Fibroblast of mammary gland (primary cell): ENCODE measurements at regions not wholly inside any gene's neighbourhood (a gene's known extent, or its start where the extent isn't known, plus 50 kb on each side); places are given as distances from the start of the nearest gene placed in this dataset.

ENCODE experiments used
- DNase-seq: peaks from one replicate; pipeline ENCODE4 v3.0.0-alpha.2; 2010; ENCODE audit warnings: low read depth
- H3K4me3 ChIP-seq: 2 replicates; pipeline ENCODE4 v1.5.1; 2011; ENCODE audit warnings: low read depth, mild to moderate bottlenecking, low read length, moderate library complexity; ENCODE audit not compliant: control insufficient read depth
- TF ChIP-seq, protein P1 (sequence below): conservative IDR thresholded peaks from 2 replicates; pipeline ENCODE4 v1.5.1; 2011; ENCODE audit warnings: low read depth, low read length, inconsistent platforms; ENCODE audit not compliant: control insufficient read depth, insufficient read depth

DNA sequence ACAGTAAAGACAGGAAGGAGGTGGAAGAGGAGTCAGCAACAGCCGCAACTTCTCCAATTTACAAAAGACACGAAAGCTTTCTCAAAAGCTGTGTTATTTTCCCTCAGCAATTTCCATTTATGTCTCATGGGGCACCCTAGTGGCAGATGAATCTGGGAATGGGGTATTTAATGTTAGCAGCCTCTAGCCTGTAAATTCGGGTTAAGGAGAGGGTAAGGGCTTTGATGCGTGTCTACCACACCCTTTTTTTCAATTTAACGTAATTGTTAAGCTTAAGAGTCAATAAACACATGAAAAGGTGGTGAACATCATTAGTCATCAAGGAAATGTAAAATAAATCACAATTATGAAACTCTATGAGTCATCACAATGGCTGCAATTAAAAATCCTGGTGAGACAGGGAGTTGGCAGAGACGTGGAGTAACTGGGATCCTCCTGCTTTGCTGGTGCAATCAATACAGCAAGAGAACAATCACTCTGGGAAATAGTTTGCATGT, 986.4 kb downstream of the AACS start:
- H3K4me3 ChIP-seq, result no peak overlapping the region
- DNase-seq, result peak; percentile 34

DNA sequence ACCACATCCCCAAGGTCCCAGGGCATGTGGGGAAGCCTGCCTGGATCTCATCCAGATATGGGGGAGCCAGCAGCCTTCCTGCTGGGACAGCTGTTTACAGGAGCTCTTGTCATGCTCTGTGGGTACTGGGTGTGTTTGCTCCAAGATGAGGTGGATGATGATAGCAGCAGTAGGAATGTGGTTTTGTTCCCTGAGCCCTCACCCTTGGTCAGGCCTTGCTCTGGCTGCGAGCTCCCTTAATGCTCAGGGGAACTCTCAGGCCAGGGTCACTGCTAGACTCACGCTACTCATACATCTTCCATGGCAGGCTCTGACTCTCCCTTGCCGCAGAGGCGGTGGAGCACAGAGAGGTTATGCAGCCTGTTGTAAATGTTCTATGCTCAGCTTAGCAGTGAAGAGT, 990.3 kb downstream of the AACS start:
- peak; percentile 24 for DNase-seq
- H3K4me3 ChIP-seq, result no peak overlapping the region
- TF ChIP-seq, protein P1, sequence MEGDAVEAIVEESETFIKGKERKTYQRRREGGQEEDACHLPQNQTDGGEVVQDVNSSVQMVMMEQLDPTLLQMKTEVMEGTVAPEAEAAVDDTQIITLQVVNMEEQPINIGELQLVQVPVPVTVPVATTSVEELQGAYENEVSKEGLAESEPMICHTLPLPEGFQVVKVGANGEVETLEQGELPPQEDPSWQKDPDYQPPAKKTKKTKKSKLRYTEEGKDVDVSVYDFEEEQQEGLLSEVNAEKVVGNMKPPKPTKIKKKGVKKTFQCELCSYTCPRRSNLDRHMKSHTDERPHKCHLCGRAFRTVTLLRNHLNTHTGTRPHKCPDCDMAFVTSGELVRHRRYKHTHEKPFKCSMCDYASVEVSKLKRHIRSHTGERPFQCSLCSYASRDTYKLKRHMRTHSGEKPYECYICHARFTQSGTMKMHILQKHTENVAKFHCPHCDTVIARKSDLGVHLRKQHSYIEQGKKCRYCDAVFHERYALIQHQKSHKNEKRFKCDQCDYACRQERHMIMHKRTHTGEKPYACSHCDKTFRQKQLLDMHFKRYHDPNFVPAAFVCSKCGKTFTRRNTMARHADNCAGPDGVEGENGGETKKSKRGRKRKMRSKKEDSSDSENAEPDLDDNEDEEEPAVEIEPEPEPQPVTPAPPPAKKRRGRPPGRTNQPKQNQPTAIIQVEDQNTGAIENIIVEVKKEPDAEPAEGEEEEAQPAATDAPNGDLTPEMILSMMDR, result no peak

More for the DNA sequence above, 986.4 kb downstream of the AACS start:
- TF ChIP-seq, protein P1, result no peak

DNA sequence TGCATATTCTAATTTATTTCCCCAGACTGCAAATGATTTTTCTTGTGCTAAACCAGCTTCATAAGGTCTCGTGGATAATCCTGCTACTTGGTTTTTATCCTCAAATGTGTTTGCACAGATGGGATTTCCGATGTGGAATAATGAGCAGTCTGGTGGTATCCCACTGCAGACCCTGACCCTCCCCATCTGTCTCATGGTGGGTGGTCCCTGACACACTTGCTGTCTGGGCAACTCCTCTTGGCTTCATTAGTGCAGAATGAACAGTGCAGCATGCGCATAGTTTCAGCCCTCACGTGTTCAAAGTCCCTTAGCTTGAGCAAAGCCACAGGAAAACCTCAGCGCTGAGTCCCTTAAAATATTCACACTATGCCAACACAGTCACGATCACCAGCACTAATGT, 996.5 kb downstream of the AACS start:
- TF ChIP-seq, protein P1, result no peak
- no peak for DNase-seq
- H3K4me3 ChIP-seq, result no peak overlapping the region

DNA sequence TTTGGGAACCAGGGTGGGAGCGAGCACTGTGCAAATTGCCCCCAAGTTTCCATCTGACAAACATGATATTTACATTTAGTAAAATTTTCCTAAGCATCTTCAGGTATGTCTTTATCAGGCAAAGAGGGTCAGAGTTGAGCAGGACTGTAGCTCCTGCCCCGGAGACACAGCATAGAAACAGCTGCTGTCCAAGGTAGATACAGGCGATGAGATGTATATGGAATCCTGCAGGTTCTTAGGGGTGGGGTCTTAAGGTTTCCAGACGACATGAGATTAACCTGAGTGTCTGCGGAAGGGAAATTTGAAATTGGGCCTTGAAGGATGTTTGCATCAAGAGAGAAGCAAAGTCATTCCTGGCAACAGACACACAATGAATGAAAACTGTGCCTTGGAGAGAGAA, 998.8 kb downstream of the AACS start:
- no peak overlapping the region for H3K4me3 ChIP-seq

DNA sequence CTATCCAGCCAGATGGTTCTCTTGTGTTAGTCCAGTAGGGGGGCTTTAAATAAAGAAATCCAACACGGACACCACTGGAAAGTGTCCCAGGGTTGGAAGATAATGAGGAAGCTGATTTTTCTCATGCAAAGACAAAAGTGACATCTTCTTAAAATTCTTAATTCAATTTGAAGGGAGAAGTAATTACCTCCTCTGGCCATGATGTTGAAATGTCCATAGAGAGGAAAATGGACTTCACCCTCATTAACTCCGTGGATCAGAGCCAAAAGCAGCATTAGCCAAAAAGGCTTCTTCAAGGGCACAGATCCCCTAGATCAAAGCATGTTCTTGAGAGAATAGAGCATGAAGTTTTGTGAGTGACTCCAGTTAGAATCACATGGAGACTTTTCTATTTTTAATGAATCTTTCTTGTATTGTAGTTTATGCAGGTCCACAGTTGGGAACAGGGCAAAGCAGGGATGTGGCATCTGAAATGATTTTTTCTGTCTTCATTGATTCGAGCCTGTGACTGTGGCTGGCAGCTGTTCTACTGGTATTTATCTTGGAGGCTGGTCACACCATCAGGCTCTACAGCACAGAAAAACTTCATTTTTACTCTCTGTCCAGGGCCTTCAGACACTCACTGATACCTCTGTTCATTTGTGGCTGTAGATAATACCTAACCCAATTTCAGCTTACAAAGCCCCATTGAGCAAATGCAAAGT, 1002.5 kb downstream of the AACS start:
- TF ChIP-seq, protein P1, result no peak
- H3K4me3 ChIP-seq, result no peak overlapping the region
- no peak for DNase-seq

More for the DNA sequence above, 998.8 kb downstream of the AACS start:
- TF ChIP-seq, protein P1, result no peak
- DNase-seq, result no peak

DNA sequence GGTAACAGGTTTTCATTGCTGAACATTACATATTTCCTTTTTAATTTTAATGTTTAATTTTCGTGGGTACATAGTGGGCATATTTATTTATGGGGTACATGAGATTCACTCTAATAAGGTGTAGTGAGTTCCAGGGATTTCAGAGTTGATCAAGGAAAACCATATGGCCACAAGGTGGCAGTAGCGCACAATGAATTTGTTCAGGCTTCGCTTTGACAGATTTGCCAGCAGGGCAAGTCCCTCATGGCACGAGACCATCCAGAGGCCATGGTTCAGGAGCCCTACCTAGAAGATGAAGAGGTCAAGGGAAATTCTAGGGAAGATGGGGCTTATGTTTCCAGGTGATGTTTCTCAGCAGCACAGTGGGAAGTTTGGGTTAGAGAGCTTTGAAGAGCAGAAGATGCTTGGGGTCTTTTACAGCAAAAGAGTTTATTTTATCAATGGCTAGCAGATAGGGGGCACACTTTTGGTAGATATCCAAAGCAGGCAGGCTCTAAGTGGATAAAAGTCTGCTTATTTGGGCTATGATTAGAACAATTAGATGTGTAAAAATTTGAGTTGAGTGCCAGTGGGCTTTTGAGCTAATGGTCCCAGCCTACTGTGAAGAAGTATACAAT, 1004.4 kb downstream of the AACS start:
- TF ChIP-seq, protein P1, result peak; percentile 60
- peak; percentile 58 for DNase-seq
- no peak overlapping the region for H3K4me3 ChIP-seq
